PC-3 (cell line): ENCODE measurements at regions not wholly inside any gene's neighbourhood (a gene's known extent, or its start where the extent isn't known, plus 50 kb on each side); places are given as distances from the start of the nearest gene placed in this dataset.

Source experiments
- CTCF ChIP-seq: fragments of 300-600 bp; sonication (generic); conservative IDR thresholded peaks from 2 replicates; pipeline ENCODE4 v1.5.1; 2017; ENCODE audit warnings: antibody characterized with exemption, low read depth, mild to moderate bottlenecking, low read length
- EZH2 ChIP-seq: fragments of 300-600 bp; sonication (generic); IDR thresholded peaks from one replicate; pipeline ENCODE4 v1.6.1; 2017; ENCODE audit warnings: antibody characterized with exemption, mild to moderate bottlenecking, low read length; ENCODE audit not compliant: unreplicated experiment

GRCh38 chr2:16318051-16318450 is 347.6 kb downstream of the CYRIA start:
- TF ChIP-seq CTCF = no peak
- TF ChIP-seq EZH2 = no peak
